GM18861 (cell line): ENCODE measurements at regions not wholly inside any gene's neighbourhood (a gene's known extent, or its start where the extent isn't known, plus 50 kb on each side); places are given as distances from the start of the nearest gene placed in this dataset.

ENCODE experiments used
- ATAC-seq: cut with Tn5 transposase; IDR thresholded peaks from one replicate; pipeline ENCODE4 v1.9.1; 2021; ENCODE audit not compliant: unreplicated experiment

- no peak for ATAC-seq
Observed at GRCh38 chr2:13574831-13575230, 858.1 kb downstream of the TRIB2 start.

- ATAC-seq, result no peak
Observed at GRCh38 chr2:13576406-13577036, 859.8 kb downstream of the TRIB2 start.

GRCh38 chr2:13578547-13578946, 861.8 kb downstream of the TRIB2 start:
- ATAC-seq, result no peak

GRCh38 chr2:13581471-13581870, 864.7 kb downstream of the TRIB2 start:
- ATAC-seq, result no peak

- no peak for ATAC-seq
Observed at GRCh38 chr2:13583609-13584008, 866.9 kb downstream of the TRIB2 start.

- ATAC-seq, result no peak
Observed at GRCh38 chr2:13584020-13584419, 867.3 kb downstream of the TRIB2 start.

GRCh38 chr2:13585732-13586131, 869.0 kb downstream of the TRIB2 start:
- ATAC-seq, result no peak

- no peak for ATAC-seq
Observed at GRCh38 chr2:13596233-13596632, 879.5 kb downstream of the TRIB2 start.

- no peak for ATAC-seq
Observed at GRCh38 chr2:13597176-13597575, 880.4 kb downstream of the TRIB2 start.

- ATAC-seq, result no peak
Observed at GRCh38 chr2:13601506-13601905, 884.8 kb downstream of the TRIB2 start.

GRCh38 chr2:13604951-13605661, 888.4 kb downstream of the TRIB2 start:
- no peak for ATAC-seq

- peak; percentile 47 for ATAC-seq
Observed at GRCh38 chr2:13607139-13607538, 890.4 kb downstream of the TRIB2 start.

- ATAC-seq, result no peak
Observed at GRCh38 chr2:13611939-13612338, 895.2 kb downstream of the TRIB2 start.

GRCh38 chr2:13616059-13616458, 899.3 kb downstream of the TRIB2 start:
- no peak for ATAC-seq

- ATAC-seq, result no peak
Observed at GRCh38 chr2:13616616-13617015, 899.9 kb downstream of the TRIB2 start.

GRCh38 chr2:13628122-13628521, 911.4 kb downstream of the TRIB2 start:
- no peak for ATAC-seq

- ATAC-seq, result no peak
Observed at GRCh38 chr2:13638181-13638580, 921.4 kb downstream of the TRIB2 start.

- no peak for ATAC-seq
Observed at GRCh38 chr2:13649918-13650317, 933.2 kb downstream of the TRIB2 start.

- no peak for ATAC-seq
Observed at GRCh38 chr2:13650586-13651180, 933.9 kb downstream of the TRIB2 start.

- peak; percentile 65 for ATAC-seq
Observed at GRCh38 chr2:13651684-13652131, 935.0 kb downstream of the TRIB2 start.

- no peak for ATAC-seq
Observed at GRCh38 chr2:13652531-13653313, 936.0 kb downstream of the TRIB2 start.
